ENCODE measurements at regions not wholly inside any gene's neighbourhood (a gene's known extent, or its start where the extent isn't known, plus 50 kb on each side); places are given as distances from the start of the nearest gene placed in this dataset.

- Histone ChIP-seq H3K27me3 (ENCODE audit: insufficient read depth, low read length) (no peaks in the 10 kb centered on the region), H2AFZ (ENCODE audit: insufficient read depth, low read length, poor library complexity) (no peak overlapping the region), H3K9ac (ENCODE audit: low read length) (no peak overlapping the region), H4K91ac (ENCODE audit: low read depth, low read length) (no peak overlapping the region), H3K79me2 (ENCODE audit: control insufficient read depth, insufficient read depth, low read length, poor library complexity) (no peaks in the 10 kb centered on the region), H3K27ac (ENCODE audit: low read depth, low read length) (no peak overlapping the region), H3K4me3 (ENCODE audit: low read depth, low read length) (no peak overlapping the region), H3K14ac (ENCODE audit: low read length) (no peak overlapping the region), H3K4ac (ENCODE audit: low read depth, low read length) (no peak overlapping the region), H4K8ac (ENCODE audit: low read depth, low read length) (no peak overlapping the region), H3K4me1 (ENCODE audit: control insufficient read depth in 1 of 2, insufficient read depth in 2 of 2, low read length in 2 of 2) (no peaks in the 10 kb centered on the region), H2BK12ac (ENCODE audit: low read length) (no peak overlapping the region), H4K12ac (ENCODE audit: low read depth, low read length) (no peak overlapping the region), H3K4me2 (ENCODE audit: low read length) (no peak overlapping the region), H3K9me3 (ENCODE audit: insufficient read depth, low read depth, low read length) (peaks cover 2% of the 10 kb centered on the region), H3K23ac (ENCODE audit: low read length) (no peak overlapping the region), H3K79me1 (ENCODE audit: low read length) (no peaks in the 10 kb centered on the region), H2BK5ac (ENCODE audit: low read depth, low read length, poor library complexity) (no peak overlapping the region), H3K18ac (ENCODE audit: low read length) (no peak overlapping the region), H2BK120ac (ENCODE audit: insufficient read depth, low read length, poor library complexity) (no peak overlapping the region), H3K36me3 (ENCODE audit: control insufficient read depth in 1 of 2, insufficient read depth in 2 of 2, low read length in 2 of 2) (no peaks in the 10 kb centered on the region), H2AK5ac (ENCODE audit: low read length) (no peak overlapping the region)
- no peak for DNase-seq
Observed at GRCh38 chr18:33517950-33518349, 60.1 kb upstream of the ASXL3 start.

DNA sequence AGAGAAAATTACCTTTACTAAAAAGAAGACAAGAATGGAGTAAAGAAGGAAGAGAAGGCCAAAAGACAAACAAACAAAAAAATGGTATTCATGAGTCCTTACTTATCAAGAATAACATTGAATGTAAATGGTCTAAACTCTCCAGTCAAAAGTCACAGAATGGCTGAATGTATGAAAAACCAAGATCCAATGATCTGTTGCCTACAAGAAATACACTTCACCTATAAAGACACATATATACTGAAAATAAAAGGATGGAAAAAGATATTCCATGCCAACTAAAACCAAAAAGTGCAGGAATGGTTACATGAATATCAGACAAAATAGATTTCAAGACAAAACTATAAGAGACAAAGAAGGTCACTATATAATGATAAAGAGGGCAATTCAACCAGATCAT, 65.0 kb upstream of the ASXL3 start:
- no peak overlapping the region for H4K91ac ChIP-seq (ENCODE audit: low read depth, low read length)
- H2BK12ac ChIP-seq (ENCODE audit: low read length): no peak overlapping the region
- no peaks in the 10 kb centered on the region for H3K4me1 ChIP-seq (ENCODE audit: control insufficient read depth in 1 of 2, insufficient read depth in 2 of 2, low read length in 2 of 2)

GRCh38 chr18:33507019-33507418, 66.5 kb upstream of the CCDC178 start:
- H2AFZ ChIP-seq (ENCODE audit: insufficient read depth, low read length, poor library complexity): no peak overlapping the region
- no peaks in the 10 kb centered on the region for H3K79me2 ChIP-seq (ENCODE audit: control insufficient read depth, insufficient read depth, low read length, poor library complexity)

More for the DNA sequence above, 65.0 kb upstream of the ASXL3 start:
- H3K4ac ChIP-seq (ENCODE audit: low read depth, low read length): no peak overlapping the region
- no peak overlapping the region for H2BK5ac ChIP-seq (ENCODE audit: low read depth, low read length, poor library complexity)
- H4K12ac ChIP-seq (ENCODE audit: low read depth, low read length): no peak overlapping the region
- H2BK120ac ChIP-seq (ENCODE audit: insufficient read depth, low read length, poor library complexity): no peak overlapping the region
- DNase-seq: no peak
- no peak overlapping the region for H3K9ac ChIP-seq (ENCODE audit: low read length)
- no peaks in the 10 kb centered on the region for H3K36me3 ChIP-seq (ENCODE audit: control insufficient read depth in 1 of 2, insufficient read depth in 2 of 2, low read length in 2 of 2)
- H3K18ac ChIP-seq (ENCODE audit: low read length): no peak overlapping the region
- H3K4me3 ChIP-seq (ENCODE audit: low read depth, low read length): no peak overlapping the region
- no peak overlapping the region for H2AK5ac ChIP-seq (ENCODE audit: low read length)
- no peak overlapping the region for H3K27ac ChIP-seq (ENCODE audit: low read depth, low read length)
- no peak overlapping the region for H3K23ac ChIP-seq (ENCODE audit: low read length)
- H3K4me2 ChIP-seq (ENCODE audit: low read length): no peak overlapping the region
- H4K8ac ChIP-seq (ENCODE audit: low read depth, low read length): no peak overlapping the region
- no peak overlapping the region for H2AFZ ChIP-seq (ENCODE audit: insufficient read depth, low read length, poor library complexity)
- H3K79me1 ChIP-seq (ENCODE audit: low read length): no peaks in the 10 kb centered on the region
- no peak overlapping the region for H3K14ac ChIP-seq (ENCODE audit: low read length)
- H3K9me3 ChIP-seq (ENCODE audit: insufficient read depth, low read depth, low read length): peaks cover 2% of the 10 kb centered on the region
- no peaks in the 10 kb centered on the region for H3K79me2 ChIP-seq (ENCODE audit: control insufficient read depth, insufficient read depth, low read length, poor library complexity)
- no peaks in the 10 kb centered on the region for H3K27me3 ChIP-seq (ENCODE audit: insufficient read depth, low read length)

DNA sequence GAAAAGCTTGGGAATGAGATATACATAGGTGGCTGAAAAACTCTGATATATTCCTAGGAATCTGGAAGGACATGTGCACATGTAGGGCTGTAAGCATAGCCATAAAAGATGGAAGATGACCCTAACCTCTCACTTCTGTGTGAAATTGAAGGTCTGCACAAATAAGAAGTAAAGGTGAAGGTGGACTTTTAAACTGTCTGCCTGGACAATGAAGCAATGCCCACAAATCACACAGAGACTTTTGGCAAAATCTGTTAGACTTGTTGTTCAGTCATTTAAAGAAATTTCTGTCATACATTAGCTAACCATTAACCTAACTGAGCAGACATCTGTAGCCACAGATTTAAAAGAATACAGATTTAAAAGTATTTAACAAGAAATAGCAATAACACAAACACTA, 65.3 kb upstream of the CCDC178 start:
- no peak overlapping the region for H2AK5ac ChIP-seq (ENCODE audit: low read length)
- no peaks in the 10 kb centered on the region for H3K9me3 ChIP-seq (ENCODE audit: insufficient read depth, low read depth, low read length)
- no peak overlapping the region for H3K27ac ChIP-seq (ENCODE audit: low read depth, low read length)
- H3K4ac ChIP-seq (ENCODE audit: low read depth, low read length): no peak overlapping the region
- no peak overlapping the region for H3K23ac ChIP-seq (ENCODE audit: low read length)
- no peak overlapping the region for H4K91ac ChIP-seq (ENCODE audit: low read depth, low read length)
- H3K79me2 ChIP-seq (ENCODE audit: control insufficient read depth, insufficient read depth, low read length, poor library complexity): no peaks in the 10 kb centered on the region
- DNase-seq: no peak
- H3K14ac ChIP-seq (ENCODE audit: low read length): no peak overlapping the region
- no peaks in the 10 kb centered on the region for H3K4me1 ChIP-seq (ENCODE audit: control insufficient read depth in 1 of 2, insufficient read depth in 2 of 2, low read length in 2 of 2)
- no peak overlapping the region for H4K12ac ChIP-seq (ENCODE audit: low read depth, low read length)
- H2BK5ac ChIP-seq (ENCODE audit: low read depth, low read length, poor library complexity): no peak overlapping the region
- no peak overlapping the region for H4K8ac ChIP-seq (ENCODE audit: low read depth, low read length)
- H3K79me1 ChIP-seq (ENCODE audit: low read length): no peaks in the 10 kb centered on the region
- no peaks in the 10 kb centered on the region for H3K36me3 ChIP-seq (ENCODE audit: control insufficient read depth in 1 of 2, insufficient read depth in 2 of 2, low read length in 2 of 2)
- H3K4me3 ChIP-seq (ENCODE audit: low read depth, low read length): no peak overlapping the region
- H2BK12ac ChIP-seq (ENCODE audit: low read length): no peak overlapping the region
- no peak overlapping the region for H2BK120ac ChIP-seq (ENCODE audit: insufficient read depth, low read length, poor library complexity)
- no peak overlapping the region for H3K4me2 ChIP-seq (ENCODE audit: low read length)
- no peak overlapping the region for H2AFZ ChIP-seq (ENCODE audit: insufficient read depth, low read length, poor library complexity)
- H3K9ac ChIP-seq (ENCODE audit: low read length): no peak overlapping the region
- H3K18ac ChIP-seq (ENCODE audit: low read length): no peak overlapping the region
- H3K27me3 ChIP-seq (ENCODE audit: insufficient read depth, low read length): no peaks in the 10 kb centered on the region

More at GRCh38 chr18:33507019-33507418, 66.5 kb upstream of the CCDC178 start:
- Histone ChIP-seq H3K9me3 (ENCODE audit: insufficient read depth, low read depth, low read length) (no peaks in the 10 kb centered on the region), H3K27me3 (ENCODE audit: insufficient read depth, low read length) (no peaks in the 10 kb centered on the region), H2BK120ac (ENCODE audit: insufficient read depth, low read length, poor library complexity) (no peak overlapping the region), H3K23ac (ENCODE audit: low read length) (no peak overlapping the region), H2AK5ac (ENCODE audit: low read length) (no peak overlapping the region), H3K36me3 (ENCODE audit: control insufficient read depth in 1 of 2, insufficient read depth in 2 of 2, low read length in 2 of 2) (no peaks in the 10 kb centered on the region), H4K8ac (ENCODE audit: low read depth, low read length) (no peak overlapping the region), H3K18ac (ENCODE audit: low read length) (no peak overlapping the region), H3K4ac (ENCODE audit: low read depth, low read length) (no peak overlapping the region), H3K4me1 (ENCODE audit: control insufficient read depth in 1 of 2, insufficient read depth in 2 of 2, low read length in 2 of 2) (no peaks in the 10 kb centered on the region), H3K4me2 (ENCODE audit: low read length) (no peak overlapping the region), H3K79me1 (ENCODE audit: low read length) (no peaks in the 10 kb centered on the region), H4K12ac (ENCODE audit: low read depth, low read length) (no peak overlapping the region), H3K27ac (ENCODE audit: low read depth, low read length) (no peak overlapping the region), H3K9ac (ENCODE audit: low read length) (no peak overlapping the region), H2BK12ac (ENCODE audit: low read length) (no peak overlapping the region), H4K91ac (ENCODE audit: low read depth, low read length) (no peak overlapping the region), H2BK5ac (ENCODE audit: low read depth, low read length, poor library complexity) (no peak overlapping the region), H3K14ac (ENCODE audit: low read length) (no peak overlapping the region), H3K4me3 (ENCODE audit: low read depth, low read length) (no peak overlapping the region)
- WGBS (ENCODE audit: extremely low coverage, insufficient coverage, insufficient read length): no CpG with 5 or more reads among the region's 1 CpG
- DNase-seq: no peak

DNA sequence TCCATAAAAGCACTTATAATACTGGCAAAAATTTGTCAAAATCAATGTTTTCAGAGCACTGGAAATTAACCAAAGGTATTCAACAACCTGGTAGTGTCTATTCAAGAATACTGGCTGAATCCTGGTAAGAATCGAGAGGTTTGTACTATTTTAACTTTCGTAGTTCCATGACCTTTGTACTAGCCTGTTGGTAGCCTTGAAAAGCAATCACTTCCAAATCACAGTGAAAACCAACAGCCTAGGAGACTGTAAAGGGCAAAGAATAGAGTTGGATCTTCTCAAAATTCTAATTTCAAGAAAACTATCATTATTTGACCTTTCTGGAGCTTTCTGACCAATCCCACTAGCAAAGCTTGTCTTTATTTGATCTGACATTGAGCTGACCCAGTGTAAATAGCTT, 64.8 kb upstream of the CCDC178 start:
- Histone ChIP-seq H3K4ac (ENCODE audit: low read depth, low read length) (no peak overlapping the region), H3K4me1 (ENCODE audit: control insufficient read depth in 1 of 2, insufficient read depth in 2 of 2, low read length in 2 of 2) (no peaks in the 10 kb centered on the region), H3K9ac (ENCODE audit: low read length) (no peak overlapping the region), H3K36me3 (ENCODE audit: control insufficient read depth in 1 of 2, insufficient read depth in 2 of 2, low read length in 2 of 2) (no peaks in the 10 kb centered on the region), H4K12ac (ENCODE audit: low read depth, low read length) (no peak overlapping the region), H3K18ac (ENCODE audit: low read length) (no peak overlapping the region), H3K9me3 (ENCODE audit: insufficient read depth, low read depth, low read length) (no peaks in the 10 kb centered on the region), H3K23ac (ENCODE audit: low read length) (no peak overlapping the region), H2AFZ (ENCODE audit: insufficient read depth, low read length, poor library complexity) (no peak overlapping the region), H3K79me1 (ENCODE audit: low read length) (no peaks in the 10 kb centered on the region), H2AK5ac (ENCODE audit: low read length) (no peak overlapping the region), H4K91ac (ENCODE audit: low read depth, low read length) (no peak overlapping the region), H3K4me2 (ENCODE audit: low read length) (no peak overlapping the region), H2BK5ac (ENCODE audit: low read depth, low read length, poor library complexity) (no peak overlapping the region), H3K27ac (ENCODE audit: low read depth, low read length) (no peak overlapping the region), H3K4me3 (ENCODE audit: low read depth, low read length) (no peak overlapping the region), H2BK12ac (ENCODE audit: low read length) (no peak overlapping the region), H4K8ac (ENCODE audit: low read depth, low read length) (no peak overlapping the region), H3K79me2 (ENCODE audit: control insufficient read depth, insufficient read depth, low read length, poor library complexity) (no peaks in the 10 kb centered on the region), H3K14ac (ENCODE audit: low read length) (no peak overlapping the region), H2BK120ac (ENCODE audit: insufficient read depth, low read length, poor library complexity) (no peak overlapping the region), H3K27me3 (ENCODE audit: insufficient read depth, low read length) (no peaks in the 10 kb centered on the region)
- DNase-seq: no peak
- WGBS (ENCODE audit: extremely low coverage, insufficient coverage, insufficient read length): no CpG with 5 or more reads among the region's 2 CpGs

Measured in trophoblast cell (in vitro differentiated cells and primary cell).